Stimulated activated naive CD4-positive, alpha-beta T cell treated with Interleukin-2 at 50 U/mL for 16 hours (primary cell): ENCODE measurements at regions not wholly inside any gene's neighbourhood (a gene's known extent, or its start where the extent isn't known, plus 50 kb on each side); places are given as distances from the start of the nearest gene placed in this dataset.
"Not testable (repeated sequence)": the region's sequence is repeated elsewhere in the genome, so short reads cannot be mapped to it uniquely, and the experiment has no call there.

Experiments
- DNase-seq: peaks from one replicate; lab custom pipeline; 2025; lab: John Stamatoyannopoulos, UW

DNA sequence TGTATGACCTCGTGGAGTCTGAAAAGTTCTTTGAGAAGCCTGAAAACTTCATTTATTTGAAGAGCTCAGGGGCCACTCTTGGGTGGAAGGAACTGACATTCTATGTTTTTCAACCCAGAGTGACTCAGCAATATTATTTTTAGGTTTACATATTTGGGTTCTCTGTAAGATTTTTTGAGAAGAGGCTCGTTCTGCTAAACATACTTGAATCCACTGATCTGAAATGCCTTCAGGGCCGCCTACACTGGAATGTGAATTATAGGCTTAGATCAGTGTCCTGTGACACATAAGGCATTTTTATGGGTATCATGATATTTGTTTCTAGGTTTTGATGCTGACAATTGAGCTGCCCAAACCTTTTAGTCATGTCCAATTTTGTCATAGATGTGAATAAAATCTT, 86.2 kb downstream of the PSAT1 start:
- DNase-seq: no peak

DNA sequence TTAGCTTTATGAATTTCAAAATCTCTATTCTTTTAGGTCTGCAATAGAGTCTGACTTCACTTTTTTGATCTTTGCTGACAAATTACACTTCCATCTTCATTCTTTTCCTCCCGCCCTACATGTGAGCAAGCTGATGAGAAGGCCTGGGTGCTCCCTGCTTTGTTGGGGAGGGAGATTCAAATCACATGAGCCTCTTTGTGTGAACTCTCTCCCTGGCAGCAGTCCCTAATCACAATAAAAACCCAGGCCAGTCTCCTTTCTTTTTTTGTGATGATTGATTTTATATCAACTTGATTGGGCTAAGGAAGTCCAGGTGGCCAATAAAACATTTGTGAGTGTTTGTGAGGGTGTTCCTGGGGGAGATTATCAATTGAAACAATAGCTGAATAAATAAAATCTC, 89.4 kb downstream of the PSAT1 start:
- DNase-seq: no peak

DNA sequence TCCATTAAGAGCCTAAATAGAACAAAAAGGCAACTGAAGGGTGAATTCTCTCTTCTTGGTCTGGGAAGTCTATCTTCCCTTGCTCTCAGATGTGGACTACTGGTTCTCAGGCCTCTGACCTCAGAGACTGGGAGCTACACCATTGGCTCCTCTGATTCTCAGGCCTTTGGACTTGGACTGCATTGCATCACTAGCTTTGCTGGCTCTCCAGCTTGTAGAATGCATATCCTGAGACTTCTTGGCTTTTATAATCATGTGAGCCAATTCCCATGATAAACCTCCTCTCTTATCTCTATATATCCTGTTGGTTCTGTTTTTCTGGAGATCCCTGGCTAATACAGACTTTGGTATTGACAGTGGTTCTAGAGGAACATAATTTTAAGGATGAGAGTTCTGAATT, 89.8 kb downstream of the PSAT1 start:
- no peak for DNase-seq

DNA sequence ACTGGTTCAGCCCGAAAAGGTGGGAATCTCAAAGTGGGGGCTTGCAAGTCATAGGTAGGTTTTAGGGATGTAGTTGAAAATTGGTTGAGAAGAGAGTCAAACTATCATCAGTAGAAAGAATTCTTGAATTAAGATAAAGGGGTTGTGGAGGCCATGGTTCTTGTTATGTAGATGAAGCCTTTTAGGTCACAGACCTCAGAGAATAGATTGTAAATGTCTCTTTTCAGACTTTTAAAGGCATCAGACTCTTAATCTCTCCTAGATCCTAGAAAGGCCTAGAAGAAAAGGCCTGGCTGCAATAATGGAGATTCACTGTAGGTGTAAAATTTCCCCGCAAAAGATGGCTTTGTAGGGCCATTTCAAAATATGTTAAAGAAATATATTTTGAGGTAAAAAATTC, 96.4 kb downstream of the PSAT1 start:
- no peak for DNase-seq

DNA sequence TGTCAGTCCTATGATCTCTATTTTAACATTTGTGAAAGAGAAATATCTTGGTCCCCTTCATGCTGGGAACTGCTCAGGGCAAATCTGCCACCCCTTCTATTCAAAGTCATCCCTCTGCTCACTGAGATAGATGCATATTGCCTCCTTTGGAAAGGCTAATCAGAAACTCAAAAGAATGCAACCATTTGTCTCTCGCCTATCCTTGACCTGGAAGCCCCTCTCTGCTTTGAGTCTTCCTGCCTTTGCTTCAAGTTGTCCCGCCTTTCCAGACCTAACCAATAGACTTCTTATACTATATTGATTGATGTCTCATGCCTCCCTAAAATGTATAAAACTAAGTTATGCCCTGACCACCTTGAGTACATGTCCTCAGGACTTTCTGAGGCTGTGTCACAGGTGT, 97.0 kb downstream of the PSAT1 start:
- DNase-seq: no peak

DNA sequence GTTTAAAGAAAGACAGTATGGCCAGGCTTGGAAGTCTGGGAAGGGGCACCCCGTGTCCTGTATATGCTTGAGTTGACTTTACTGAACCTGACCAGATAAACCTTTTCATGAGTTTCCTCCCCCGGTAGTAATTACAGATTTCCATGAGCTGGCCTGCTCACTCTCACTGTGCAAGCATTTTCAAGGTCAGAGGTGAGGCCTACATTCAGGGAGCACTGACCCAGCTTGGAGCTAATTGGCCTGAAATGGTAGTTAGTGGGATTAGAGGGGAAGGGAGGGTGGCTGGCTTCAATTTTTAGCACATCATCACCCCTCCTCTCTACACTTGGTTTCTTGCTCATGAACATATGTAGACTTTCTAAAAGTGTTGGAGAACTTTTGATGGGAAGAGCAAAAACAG, 99.2 kb downstream of the PSAT1 start:
- DNase-seq: no peak

DNA sequence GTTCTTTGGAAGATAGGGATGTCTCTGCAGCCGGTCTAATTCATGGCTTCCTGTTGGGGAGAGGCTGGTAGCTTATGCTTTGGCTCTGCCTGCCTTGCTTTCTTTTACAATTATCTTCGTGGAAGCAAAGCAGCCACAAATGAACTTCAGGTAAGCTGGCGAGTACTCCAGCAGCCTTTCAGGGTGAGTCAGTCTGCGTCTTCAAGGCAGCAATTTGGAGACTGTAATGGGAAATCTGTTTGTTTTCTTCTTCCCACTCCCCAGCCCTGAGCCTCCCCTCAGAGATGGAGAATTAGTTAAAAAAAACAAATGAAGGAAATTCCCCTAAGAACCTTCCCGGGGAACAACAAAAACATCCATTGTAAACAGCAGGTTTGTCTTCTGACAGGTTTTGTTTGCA, 100.1 kb downstream of the PSAT1 start:
- DNase-seq: no peak

DNA sequence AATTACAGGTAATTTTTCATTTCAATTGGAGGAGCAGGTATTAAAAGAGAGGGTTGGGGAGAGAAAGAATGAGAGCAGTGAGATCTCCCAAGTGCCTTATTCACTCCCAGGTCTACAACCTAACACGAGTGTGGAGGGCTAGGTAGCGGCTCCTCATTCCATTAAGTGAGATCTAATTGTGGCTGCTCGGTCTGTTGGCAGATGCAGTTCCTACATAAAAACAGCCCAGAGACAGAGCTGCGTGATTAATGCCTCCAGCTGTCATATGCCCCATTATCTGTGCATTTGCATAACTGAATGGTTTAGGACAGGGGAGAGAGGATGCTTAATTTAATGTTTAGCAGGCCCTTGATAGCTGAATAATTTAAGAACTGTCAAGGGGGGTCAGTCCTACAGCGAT, 100.5 kb downstream of the PSAT1 start:
- DNase-seq: no peak

DNA sequence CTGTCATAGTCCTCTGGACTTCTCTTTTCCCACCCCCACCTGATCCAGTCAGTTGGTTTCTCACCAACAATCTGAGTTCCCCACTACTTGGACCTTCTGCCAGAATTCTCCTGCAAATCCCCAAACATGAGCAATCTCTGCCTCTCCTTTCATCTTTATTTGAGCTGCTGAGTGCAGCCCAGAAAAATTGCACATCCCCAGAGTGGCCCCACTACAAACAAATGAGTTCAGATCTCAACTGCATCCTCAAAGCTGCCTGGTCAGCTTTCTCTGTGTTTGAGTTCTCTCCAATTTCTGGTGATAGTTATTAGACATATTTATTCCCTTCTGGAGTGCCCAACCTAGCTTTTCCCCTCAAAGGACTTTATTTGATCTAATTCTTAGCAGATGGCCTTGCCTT, 102.2 kb downstream of the PSAT1 start:
- DNase-seq: no peak

DNA sequence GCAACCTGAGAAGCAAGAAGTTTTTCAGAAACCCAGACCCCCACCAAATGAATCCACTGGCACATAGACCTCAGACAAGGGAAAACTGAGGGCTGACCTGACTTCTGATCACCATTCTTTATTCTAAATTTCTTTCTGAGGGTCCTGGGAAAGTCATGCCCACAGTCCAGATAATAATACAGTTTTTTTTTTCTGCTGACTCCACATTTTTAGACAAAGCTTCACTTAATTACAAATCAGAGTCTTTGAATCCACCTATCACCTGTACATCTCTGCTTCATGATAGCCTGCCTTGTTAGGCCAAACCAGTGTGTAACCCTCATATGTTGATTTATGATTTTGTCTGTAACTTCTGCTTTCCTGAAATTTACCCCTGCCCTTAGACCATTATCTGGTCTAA, 103.6 kb downstream of the PSAT1 start:
- no peak for DNase-seq

DNA sequence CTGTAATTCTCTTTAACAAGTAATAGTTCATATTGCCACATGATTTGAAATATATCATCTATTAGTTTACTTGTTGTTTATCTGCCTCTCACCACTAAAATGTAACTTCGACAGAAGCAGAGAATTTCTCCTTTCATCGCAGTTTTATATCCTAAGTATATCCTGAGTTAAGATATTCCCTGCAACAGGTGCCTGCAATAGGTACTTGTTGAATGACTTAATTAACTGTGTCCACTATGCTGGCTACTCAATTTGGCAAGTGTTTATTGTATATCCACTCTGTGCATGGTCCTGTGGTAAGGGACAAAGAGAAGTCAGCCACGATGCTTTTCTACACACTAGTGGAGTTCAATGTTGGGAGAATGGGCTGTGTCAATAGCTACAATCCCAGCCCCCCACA, 108.5 kb downstream of the PSAT1 start:
- DNase-seq: no peak

DNA sequence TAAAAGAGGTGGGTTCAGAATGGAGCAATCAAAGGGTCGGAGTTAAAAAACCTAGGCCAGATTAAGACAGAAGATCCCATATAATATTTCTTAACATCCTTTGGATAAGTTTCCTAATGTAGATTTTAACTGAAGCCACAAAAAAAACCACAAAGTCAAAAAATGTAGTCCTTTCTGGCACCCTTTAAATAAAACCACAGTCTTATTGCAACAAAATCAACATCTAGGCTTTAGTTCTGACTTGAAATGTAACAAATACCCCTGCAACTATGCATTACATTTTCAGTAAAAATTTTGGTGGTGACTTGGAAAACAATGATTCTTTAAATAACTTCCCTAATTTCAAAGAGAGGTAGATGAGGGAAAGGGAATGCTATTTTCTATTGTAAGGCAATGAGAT, 109.2 kb downstream of the PSAT1 start:
- DNase-seq: no peak

DNA sequence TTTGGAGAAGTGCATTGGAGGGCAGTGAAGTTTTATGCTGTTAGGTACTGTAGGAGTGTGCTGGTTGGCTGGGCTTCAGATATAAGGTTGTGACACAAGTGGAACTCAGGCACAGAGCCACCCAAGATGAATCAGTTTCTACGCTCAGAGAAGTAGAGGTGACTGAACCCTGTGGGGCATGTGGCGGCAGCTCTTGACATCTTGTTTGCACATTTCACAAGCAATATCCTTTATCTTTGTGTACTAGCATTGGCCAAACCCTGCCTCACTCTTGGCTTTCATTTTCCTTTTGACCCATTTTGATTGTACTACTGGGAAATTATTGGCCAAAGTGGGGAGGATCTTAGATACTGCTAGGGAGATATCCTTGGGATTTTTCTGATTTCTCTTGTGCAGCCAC, 110.0 kb downstream of the PSAT1 start:
- DNase-seq: no peak

DNA sequence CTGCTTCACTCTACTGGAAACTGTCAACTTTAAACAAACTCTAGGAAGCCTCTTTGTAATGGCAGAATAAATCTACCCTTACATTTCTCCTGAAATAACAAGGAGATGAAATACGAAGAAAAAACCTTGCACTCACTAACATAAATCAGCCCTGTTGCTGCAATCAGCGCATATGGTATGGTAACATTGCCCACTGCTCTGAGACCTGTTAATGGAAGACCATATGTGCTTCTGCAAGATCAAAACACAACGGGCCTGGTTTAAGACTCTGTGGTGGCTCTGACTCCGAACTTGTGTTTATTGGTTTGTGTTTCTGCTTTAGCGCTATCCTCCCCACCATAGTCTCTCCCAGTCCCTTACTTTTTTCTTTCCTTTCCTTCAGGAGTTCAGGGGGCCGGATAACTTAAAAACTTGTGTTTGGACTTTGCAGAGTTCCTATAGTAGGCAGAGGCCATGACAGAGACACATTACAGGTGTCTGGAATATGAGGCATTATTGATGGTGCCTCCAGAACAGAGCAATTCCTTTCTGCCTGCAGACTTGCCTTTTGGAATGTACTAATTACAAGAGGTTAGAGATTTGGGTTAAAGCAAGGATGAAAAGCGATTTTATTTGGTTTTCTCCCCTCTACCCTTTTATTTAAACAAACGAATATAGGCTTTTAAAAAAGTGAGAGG, 110.8 kb downstream of the PSAT1 start:
- no peak for DNase-seq

DNA sequence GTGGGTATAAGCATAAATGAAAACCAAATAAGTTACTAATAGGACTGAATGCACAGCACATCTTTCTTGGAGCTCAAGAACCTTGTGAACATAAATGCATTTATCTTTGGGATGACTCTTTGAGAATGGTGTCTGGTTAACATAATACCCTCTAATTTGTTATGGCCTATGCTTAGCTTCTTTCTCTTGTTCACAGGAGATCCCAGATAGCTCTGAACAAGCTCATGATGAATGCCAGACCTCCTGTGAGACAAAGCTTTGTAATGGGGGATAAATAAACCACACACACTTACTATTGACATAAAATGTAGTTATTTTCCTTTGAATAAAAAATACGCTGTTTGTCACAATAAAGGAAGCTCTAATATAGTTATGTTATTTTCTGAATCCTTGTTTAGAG, 111.5 kb downstream of the PSAT1 start:
- no peak for DNase-seq

DNA sequence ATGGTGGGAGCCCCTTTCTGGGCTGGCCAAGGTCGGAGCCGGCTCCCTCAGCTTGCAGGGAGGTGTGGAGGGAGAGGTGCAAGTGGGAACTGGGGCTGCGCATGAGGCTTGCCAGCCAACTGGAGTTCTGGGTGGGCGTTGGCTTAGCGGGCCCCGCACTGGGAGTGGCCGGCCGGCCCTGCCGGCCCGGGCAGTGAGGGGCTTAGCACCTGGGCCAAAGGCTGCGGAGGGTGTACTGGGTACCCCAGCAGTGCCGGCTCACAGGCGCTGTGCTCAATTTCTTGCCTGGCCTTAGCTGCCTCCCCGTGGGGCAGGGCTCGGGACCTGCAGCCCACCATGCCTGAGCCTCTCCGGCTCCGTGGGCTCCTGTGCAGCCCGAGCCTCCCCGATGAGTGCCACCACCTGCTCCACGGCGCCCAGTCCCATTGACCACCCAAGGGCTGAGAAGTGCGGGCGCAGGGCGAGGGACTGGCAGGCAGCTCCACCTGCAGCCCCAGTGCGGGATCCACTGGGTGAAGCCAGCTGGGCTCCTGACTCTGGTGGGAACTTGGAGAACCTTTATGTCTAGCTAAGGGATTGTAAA, 113.1 kb downstream of the PSAT1 start:
- DNase-seq: not testable (repeated sequence)

DNA sequence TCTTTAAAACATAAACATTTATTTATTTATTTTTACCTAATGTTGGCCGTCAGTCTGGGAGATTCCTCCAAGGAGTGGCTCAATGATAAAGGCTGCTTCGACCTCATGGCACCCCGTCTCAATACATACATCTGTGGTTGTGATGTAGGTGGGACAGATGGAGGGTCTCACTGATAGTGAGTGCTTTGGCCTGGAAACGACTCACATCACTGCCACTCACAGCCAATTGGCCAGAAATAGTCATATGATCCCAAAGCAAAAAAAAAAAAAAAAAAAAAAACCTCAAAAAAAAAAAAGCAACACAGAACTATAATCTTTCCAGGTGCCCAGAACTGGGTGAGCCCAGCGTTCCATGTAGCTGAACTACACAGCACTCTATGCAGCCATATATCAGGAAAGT, 125.4 kb downstream of the PSAT1 start:
- DNase-seq: no peak

DNA sequence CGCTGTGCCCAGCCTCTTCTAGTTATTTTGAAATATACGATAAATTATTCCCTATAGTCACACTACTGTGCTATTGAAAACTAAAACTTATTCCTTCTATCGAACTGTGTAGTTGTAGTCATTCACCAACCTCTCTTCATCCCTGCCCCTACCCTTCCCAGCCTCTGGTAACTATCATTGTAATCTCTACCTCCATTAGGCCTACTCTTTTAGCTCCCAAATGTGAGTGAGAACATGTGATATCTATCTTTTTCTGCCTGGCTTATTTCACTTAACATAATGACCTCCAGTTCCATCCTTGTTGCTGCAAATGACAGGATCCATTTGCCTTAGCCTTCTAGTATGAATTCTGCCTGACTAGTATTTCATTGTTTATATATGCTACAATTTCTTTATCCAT, 127.4 kb downstream of the PSAT1 start:
- DNase-seq: no peak

DNA sequence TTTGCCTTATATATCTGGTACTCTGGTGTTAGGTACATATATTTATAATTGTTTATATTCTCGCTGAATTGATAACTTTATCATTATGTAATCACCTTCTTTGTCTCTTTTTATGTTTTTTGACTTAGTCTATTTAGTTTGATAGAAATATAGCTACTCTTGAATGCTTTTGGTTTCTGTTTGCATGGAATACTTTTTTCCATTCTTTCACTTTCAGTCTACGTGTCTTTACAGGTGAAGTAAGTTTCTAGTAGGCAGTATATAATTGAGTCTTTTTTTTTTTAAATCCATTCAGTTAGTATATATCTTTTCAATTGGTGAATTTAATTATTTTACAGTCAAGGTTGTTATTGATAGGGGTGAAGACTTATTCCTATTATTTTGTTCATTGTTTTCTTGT, 131.7 kb downstream of the PSAT1 start:
- DNase-seq: no peak

DNA sequence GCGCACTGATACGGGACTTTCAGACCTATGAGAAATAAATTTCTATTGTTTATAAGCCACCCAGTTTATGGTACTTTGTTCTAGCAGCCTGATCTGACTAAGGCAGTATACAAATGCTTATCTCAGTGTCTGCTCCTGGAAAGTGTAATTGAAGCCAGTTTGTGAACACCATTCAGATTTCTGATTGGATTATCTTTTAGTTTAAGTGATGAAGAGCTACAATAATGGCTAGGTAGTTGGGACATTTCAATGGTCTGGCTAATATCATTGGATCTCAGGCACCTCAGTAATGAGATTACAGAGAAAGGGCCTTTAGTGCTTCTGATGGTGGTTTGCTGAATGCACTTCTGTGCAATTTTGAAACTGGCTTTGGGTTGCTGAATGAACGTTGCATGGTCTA, 133.5 kb downstream of the PSAT1 start:
- no peak for DNase-seq

DNA sequence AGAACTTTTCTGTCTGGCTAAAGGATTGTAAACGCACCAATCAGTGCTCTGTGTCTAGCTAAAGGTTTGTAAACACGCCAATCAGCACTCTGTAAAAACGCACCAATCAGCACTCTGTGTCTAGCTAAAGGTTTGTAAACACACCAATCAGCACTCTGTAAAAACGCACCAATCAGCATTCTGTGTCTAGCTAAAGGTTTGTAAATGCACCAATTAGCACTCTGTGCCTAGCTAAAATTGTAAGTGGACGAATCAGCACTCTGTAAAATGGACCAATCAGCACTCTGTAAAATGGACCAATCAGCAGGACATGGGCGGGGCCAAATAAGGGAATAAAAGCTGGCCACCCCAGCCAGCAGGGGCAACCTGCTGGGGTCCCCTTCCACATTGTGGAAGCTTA, 134.1 kb downstream of the PSAT1 start:
- not testable (repeated sequence) for DNase-seq

DNA sequence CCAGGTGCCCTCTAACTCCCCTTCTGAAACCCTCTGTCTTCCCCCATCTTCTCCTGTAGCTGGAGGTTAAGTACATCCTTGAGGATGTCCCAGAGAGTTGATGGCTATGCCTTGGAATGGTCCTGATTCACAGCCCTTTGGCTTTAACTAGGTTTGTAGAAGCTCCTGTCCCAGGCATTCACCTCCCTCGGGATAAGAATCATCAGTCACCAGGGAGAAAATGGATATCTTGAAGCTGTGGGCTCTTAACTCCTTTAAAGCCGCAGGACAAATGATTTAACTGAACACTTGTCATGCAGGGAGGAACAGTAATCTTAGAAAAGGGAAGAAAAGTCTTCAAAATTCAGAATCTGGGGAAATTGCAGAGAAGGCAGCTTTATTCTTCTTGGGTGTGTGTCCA, 139.9 kb downstream of the PSAT1 start:
- DNase-seq: no peak

DNA sequence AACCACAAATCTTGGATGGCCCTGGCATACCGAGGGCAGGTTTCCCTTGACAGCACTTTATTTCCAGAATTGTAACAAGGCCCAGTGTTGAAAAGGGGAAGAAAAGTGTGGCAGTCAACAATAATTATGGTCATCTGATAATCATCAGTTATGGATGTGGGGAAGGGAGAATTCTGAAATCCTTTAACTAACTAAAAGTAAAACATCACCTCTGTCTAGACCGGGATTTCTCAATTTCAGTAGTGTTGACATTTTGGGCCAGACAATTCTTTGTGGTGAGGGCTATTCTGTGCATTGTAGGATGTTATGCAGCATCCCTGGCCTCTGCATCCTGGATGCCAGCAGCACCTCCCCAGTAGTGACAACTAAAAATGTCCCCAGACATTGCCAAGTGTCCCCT, 140.4 kb downstream of the PSAT1 start:
- no peak for DNase-seq

DNA sequence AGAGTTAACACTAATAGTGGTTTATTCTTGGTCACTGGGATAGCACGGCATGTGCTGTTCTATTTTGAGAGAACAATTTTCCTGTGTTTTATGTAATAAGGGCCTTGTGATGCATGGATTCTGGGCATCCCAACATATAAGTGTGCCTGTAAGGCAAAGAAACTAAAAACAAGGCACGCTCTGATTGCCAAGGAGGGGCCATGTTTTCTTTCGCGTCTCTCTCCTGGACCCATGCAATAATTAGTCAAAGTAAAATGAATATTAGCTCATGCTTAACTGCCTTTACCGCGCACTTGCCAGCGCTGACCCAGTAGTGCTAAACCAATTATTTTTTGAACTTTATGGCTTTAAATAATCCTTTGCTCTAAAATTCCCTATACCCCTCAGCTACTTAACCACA, 140.9 kb downstream of the PSAT1 start:
- no peak for DNase-seq
